Uterus (tissue), 2 donors: ENCODE measurements at regions not wholly inside any gene's neighbourhood (a gene's known extent, or its start where the extent isn't known, plus 50 kb on each side); places are given as distances from the start of the nearest gene placed in this dataset.

ENCODE experiments used
- POLR2A ChIP-seq, 2 donors: fragments of 450-650 bp; IDR thresholded peaks; one replicate each; pipeline ENCODE4 v1.6.1; 2016; ENCODE audit warnings: antibody characterized with exemption in 2 of 2, mild to moderate bottlenecking in 1 of 2, moderate library complexity in 1 of 2
- TF ChIP-seq, protein P1 (sequence below), 4 experiments: fragments of 200-600 bp in 2 of 4; fragments of 450-650 bp in 2 of 4; sonication (generic) in 2 of 4; IDR thresholded peaks; one replicate each; pipeline ENCODE4 v1.5.1; 2016 to 2019; ENCODE audit warnings: antibody characterized with exemption in 4 of 4, mild to moderate bottlenecking in 2 of 4, moderate library complexity in 1 of 4

- TF ChIP-seq POLR2A (IDR thresholded peaks at IDR 0.05): no peak
- TF ChIP-seq, protein P1, sequence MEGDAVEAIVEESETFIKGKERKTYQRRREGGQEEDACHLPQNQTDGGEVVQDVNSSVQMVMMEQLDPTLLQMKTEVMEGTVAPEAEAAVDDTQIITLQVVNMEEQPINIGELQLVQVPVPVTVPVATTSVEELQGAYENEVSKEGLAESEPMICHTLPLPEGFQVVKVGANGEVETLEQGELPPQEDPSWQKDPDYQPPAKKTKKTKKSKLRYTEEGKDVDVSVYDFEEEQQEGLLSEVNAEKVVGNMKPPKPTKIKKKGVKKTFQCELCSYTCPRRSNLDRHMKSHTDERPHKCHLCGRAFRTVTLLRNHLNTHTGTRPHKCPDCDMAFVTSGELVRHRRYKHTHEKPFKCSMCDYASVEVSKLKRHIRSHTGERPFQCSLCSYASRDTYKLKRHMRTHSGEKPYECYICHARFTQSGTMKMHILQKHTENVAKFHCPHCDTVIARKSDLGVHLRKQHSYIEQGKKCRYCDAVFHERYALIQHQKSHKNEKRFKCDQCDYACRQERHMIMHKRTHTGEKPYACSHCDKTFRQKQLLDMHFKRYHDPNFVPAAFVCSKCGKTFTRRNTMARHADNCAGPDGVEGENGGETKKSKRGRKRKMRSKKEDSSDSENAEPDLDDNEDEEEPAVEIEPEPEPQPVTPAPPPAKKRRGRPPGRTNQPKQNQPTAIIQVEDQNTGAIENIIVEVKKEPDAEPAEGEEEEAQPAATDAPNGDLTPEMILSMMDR (IDR thresholded peaks at IDR 0.05): no peak
Observed at GRCh38 chr6:122200440-122200839, 199.0 kb upstream of the HSF2 start.
